ENCODE measurements at regions not wholly inside any gene's neighbourhood (a gene's known extent, or its start where the extent isn't known, plus 50 kb on each side); places are given as distances from the start of the nearest gene placed in this dataset.

DNA sequence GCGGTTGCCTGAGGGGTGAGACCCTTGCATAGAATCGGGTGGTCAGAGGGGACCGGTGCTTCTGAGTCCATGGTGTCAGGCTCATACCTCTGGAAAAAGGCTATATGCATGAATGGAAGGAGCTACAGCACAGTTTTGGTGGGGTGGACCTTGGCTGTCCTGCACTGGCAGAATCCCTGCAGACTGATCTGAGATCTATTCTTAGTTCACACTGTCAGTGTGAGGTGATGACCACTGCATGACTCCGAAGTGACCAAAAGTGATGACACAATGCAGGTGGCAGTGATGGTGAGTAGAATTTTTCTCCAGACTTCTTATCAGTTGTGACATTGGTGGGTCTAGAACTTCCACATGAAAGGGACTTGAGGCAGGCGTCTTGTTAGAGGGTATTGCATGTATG lies 105.2 kb upstream of the SLC28A3 start:
- no peaks in the 10 kb centered on the region for H3K36me3 ChIP-seq
- no peak for DNase-seq
- TF ChIP-seq, protein P1, sequence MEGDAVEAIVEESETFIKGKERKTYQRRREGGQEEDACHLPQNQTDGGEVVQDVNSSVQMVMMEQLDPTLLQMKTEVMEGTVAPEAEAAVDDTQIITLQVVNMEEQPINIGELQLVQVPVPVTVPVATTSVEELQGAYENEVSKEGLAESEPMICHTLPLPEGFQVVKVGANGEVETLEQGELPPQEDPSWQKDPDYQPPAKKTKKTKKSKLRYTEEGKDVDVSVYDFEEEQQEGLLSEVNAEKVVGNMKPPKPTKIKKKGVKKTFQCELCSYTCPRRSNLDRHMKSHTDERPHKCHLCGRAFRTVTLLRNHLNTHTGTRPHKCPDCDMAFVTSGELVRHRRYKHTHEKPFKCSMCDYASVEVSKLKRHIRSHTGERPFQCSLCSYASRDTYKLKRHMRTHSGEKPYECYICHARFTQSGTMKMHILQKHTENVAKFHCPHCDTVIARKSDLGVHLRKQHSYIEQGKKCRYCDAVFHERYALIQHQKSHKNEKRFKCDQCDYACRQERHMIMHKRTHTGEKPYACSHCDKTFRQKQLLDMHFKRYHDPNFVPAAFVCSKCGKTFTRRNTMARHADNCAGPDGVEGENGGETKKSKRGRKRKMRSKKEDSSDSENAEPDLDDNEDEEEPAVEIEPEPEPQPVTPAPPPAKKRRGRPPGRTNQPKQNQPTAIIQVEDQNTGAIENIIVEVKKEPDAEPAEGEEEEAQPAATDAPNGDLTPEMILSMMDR (IDR thresholded peaks at IDR 0.05; ENCODE audit: borderline replicate concordance), result no peak
- no peaks in the 10 kb centered on the region for H3K27me3 ChIP-seq (ENCODE audit: low read depth)
- peaks cover 9% of the 10 kb centered on the region for H3K4me1 ChIP-seq
- intact Hi-C loops (cut with micrococcal nuclease), result no loop called here
- H3K4me3 ChIP-seq, result no peak overlapping the region
- H3K27ac ChIP-seq (replicated peaks), result no peak overlapping the region
- no peaks in the 10 kb centered on the region for H3K9me3 ChIP-seq (replicated peaks)

DNA sequence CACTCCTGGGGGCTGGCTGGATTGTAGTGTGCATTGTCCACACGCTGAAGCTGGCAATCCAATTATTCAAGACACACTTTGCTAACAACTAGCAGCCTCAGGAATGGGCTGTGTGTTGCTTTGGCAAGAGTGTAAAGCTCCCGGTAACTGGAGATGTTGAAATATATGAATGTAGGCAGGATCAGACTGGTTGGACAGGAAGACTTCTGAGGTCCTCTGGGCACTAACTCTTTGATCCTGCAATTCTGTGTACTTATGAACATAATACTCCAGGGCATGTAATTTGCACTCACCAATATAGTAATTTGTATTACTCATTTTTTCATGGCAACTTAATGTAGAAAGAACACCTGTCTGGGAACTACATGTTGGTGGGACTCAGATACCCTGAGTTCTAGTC lies 106.7 kb upstream of the SLC28A3 start:
- H3K4me1 ChIP-seq, result peaks cover 9% of the 10 kb centered on the region
- TF ChIP-seq, protein P1 (IDR thresholded peaks at IDR 0.05; ENCODE audit: borderline replicate concordance), result no peak
- intact Hi-C loops (cut with micrococcal nuclease), result no loop called here
- DNase-seq, result no peak
- no peak overlapping the region for H3K27ac ChIP-seq (replicated peaks)
- H3K4me3 ChIP-seq, result no peak overlapping the region
- no peaks in the 10 kb centered on the region for H3K36me3 ChIP-seq
- no peaks in the 10 kb centered on the region for H3K9me3 ChIP-seq (replicated peaks)
- H3K27me3 ChIP-seq (ENCODE audit: low read depth), result peaks cover 11% of the 10 kb centered on the region

DNA sequence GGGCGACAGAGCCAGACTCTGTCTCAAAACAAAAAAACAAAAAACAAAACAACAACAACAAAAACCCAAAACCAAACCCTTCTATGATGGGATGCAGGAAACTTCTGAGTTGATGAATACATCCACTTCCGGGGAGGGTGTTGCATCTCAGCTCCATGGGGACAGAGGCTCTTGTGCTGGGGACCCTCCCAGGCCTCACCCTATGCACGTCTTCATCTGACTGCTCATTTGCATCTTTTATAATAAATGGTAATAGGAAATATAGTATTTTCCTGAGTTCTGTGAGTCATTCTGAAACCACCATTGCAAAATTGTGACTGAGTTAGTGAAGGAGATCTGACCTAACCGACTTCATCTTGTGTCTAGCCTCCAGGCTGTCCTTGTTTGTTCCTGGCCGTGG lies 109.5 kb upstream of the SLC28A3 start:
- DNase-seq, result no peak
- Histone ChIP-seq H3K27ac (replicated peaks) (no peak overlapping the region), H3K36me3 (no peaks in the 10 kb centered on the region), H3K4me1 (peaks cover 9% of the 10 kb centered on the region), H3K9me3 (replicated peaks) (no peaks in the 10 kb centered on the region), H3K4me3 (no peak overlapping the region), H3K27me3 (ENCODE audit: low read depth) (peaks cover 31% of the 10 kb centered on the region)
- TF ChIP-seq, protein P1 (IDR thresholded peaks at IDR 0.05; ENCODE audit: borderline replicate concordance), result no peak
- intact Hi-C loops (cut with micrococcal nuclease), result no loop called here

DNA sequence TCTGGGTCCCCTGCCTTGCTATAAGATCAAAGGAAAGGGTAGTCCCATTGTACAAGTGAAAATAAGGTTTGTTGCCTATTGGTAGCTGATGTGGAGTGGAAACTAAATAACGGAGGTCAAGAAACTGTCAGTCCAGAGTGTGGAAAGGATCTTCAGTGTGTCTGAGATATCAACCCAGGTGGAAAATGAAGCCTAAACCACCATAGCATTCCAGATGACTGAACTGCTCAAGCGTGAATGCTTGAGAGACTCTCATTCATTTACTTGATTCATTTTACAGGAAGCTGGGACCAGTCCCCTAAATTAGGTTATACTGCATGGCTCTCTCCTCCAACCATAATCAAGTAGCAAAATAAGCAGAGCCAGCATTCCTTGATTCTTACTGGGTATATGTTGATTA lies 116.0 kb upstream of the SLC28A3 start:
- H3K9me3 ChIP-seq (replicated peaks), result peaks cover 20% of the 10 kb centered on the region
- no peak for DNase-seq
- no peaks in the 10 kb centered on the region for H3K36me3 ChIP-seq
- intact Hi-C loops (cut with micrococcal nuclease), result no loop called here
- no peaks in the 10 kb centered on the region for H3K4me1 ChIP-seq
- H3K4me3 ChIP-seq, result no peak overlapping the region
- peaks cover 43% of the 10 kb centered on the region for H3K27me3 ChIP-seq (ENCODE audit: low read depth)
- TF ChIP-seq, protein P1 (IDR thresholded peaks at IDR 0.05; ENCODE audit: borderline replicate concordance), result no peak
- H3K27ac ChIP-seq (replicated peaks), result no peak overlapping the region

DNA sequence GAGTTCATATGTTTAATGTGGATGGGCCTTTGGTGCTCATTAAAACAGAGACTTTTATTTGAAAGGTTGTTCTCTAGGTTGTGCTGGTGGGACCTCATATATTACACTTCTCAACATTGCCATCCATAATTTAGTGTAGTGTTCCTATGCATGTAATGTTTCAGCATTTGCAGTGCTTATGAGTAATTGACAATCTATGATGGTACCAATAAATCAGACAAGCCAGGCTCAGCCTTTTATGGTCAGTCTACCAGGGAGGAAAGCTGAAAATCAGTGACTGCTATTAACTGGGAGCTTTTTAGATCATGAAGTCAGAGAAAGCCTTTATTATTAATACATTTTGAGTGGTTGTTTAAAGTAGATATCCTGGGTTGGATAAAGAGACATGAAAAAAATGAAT lies 120.1 kb upstream of the SLC28A3 start:
- H3K4me1 ChIP-seq, result no peaks in the 10 kb centered on the region
- no peak overlapping the region for H3K4me3 ChIP-seq
- H3K36me3 ChIP-seq, result no peaks in the 10 kb centered on the region
- H3K27ac ChIP-seq (replicated peaks), result no peak overlapping the region
- H3K27me3 ChIP-seq (ENCODE audit: low read depth), result peaks cover 15% of the 10 kb centered on the region
- DNase-seq, result no peak
- TF ChIP-seq, protein P1 (IDR thresholded peaks at IDR 0.05; ENCODE audit: borderline replicate concordance), result no peak
- H3K9me3 ChIP-seq (replicated peaks), result peaks cover 20% of the 10 kb centered on the region
- intact Hi-C loops (cut with micrococcal nuclease), result no loop called here

DNA sequence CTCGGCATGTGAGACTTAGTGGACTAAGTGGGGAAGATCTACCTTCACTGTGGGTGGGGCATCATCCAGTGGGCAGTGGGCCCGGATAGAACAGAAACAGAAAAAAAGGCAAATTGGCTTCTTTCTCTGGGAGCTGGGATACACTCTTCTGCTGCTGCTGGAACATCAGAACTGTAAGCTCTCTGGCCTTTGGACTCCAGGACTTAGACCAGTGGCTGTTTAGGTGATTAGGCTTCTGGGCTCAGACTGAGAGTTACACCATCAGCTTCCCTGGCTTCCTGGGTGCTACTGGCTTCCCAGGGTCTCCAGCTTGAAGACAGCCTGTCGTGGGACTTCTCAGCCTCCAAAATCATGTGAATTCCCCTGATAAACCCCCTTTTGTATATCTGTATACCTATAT lies 122.7 kb upstream of the SLC28A3 start:
- DNase-seq, result no peak
- no peaks in the 10 kb centered on the region for H3K36me3 ChIP-seq
- TF ChIP-seq, protein P1 (IDR thresholded peaks at IDR 0.05; ENCODE audit: borderline replicate concordance), result no peak
- H3K4me1 ChIP-seq, result no peaks in the 10 kb centered on the region
- intact Hi-C loops (cut with micrococcal nuclease), result no loop called here
- no peak overlapping the region for H3K27ac ChIP-seq (replicated peaks)
- peaks cover 6% of the 10 kb centered on the region for H3K27me3 ChIP-seq (ENCODE audit: low read depth)
- H3K9me3 ChIP-seq (replicated peaks), result peaks cover 7% of the 10 kb centered on the region
- no peak overlapping the region for H3K4me3 ChIP-seq
